HCT116 (cell line): ENCODE measurements at regions not wholly inside any gene's neighbourhood (a gene's known extent, or its start where the extent isn't known, plus 50 kb on each side); places are given as distances from the start of the nearest gene placed in this dataset.
A peak's percentile ranks its signal among the peaks of the same experiment; 100 is the strongest.

ENCODE experiments used
- ATAC-seq: fragments of 200-7000 bp; cut with Tn5 transposase; 2 replicates; pipeline ENCODE4 v1.9.1; 2020; ENCODE audit warnings: mild to moderate bottlenecking, moderate library complexity
- BruUV-seq: library from RNA; stranded (reverse); fragments of 400-500 nt; replicated peaks from 2 replicates; lab custom pipeline; 2021; lab: Mats Ljungman, UMichigan
- CTCF ChIA-PET: fragments of 300-600 bp; sonication (Branson Sonifier 250); formaldehyde crosslinking; loops from one replicate; lab custom pipeline; 2021; ENCODE audit warnings: antibody characterized with exemption; lab: Charles Lee
- POLR2A ChIA-PET: fragments of 300-600, 350-600 bp; sonication (Branson Sonifier 250); formaldehyde crosslinking; loops from one replicate; lab custom pipeline; 2021; ENCODE audit warnings: antibody characterized with exemption; lab: Charles Lee
- RAD21 ChIA-PET, 2 experiments: fragments of 300-600 bp; sonication (Branson Sonifier 250); formaldehyde crosslinking; loops; one replicate each; lab custom pipeline; 2023; ENCODE audit warnings: low total read pairs in 2 of 2; ENCODE audit not compliant: uncharacterized antibody in 2 of 2, unreplicated experiment in 2 of 2, low non-redundant PET in 1 of 2; lab: Charles Lee
- DNase-seq: peaks from one replicate; pipeline ENCODE4 v3.0.0-alpha.2; 2010; ENCODE audit warnings: low read depth, low spot score
- H2AFZ ChIP-seq: fragments of 200-600 bp; shearing (Covaris generic), sonication (generic); 2 replicates; pipeline ENCODE4 v1.6.1; 2017; ENCODE audit warnings: low read depth, mixed run types, mixed read lengths, antibody characterized with exemption, low read length; ENCODE audit not compliant: poor library complexity, severe bottlenecking
- H3K27ac ChIP-seq: 2 replicates; pipeline ENCODE4 v1.5.1; 2012; ENCODE audit warnings: low read depth, low read length
- H3K27me3 ChIP-seq: fragments of 200-600 bp; sonication (generic); 2 replicates; pipeline ENCODE4 v1.6.1; 2016; ENCODE audit warnings: mixed run types, low read length, mixed read lengths; ENCODE audit not compliant: insufficient read depth
- H3K36me3 ChIP-seq, 2 experiments: fragments of 200-500 bp in 1 of 2; fragments of 200-600 bp in 1 of 2; sonication (Bioruptor generic) in 1 of 2; sonication (generic) in 1 of 2; 2 replicates each; pipeline versions ENCODE4 v1.5.1 to v1.6.1; 2014 to 2016; ENCODE audit warnings: low read length in 2 of 2, inconsistent platforms in 1 of 2, mixed read lengths in 1 of 2, mixed run types in 1 of 2; ENCODE audit not compliant: insufficient read depth in 2 of 2, control insufficient read depth in 1 of 2
- H3K4me1 ChIP-seq, 2 experiments: fragments of 200-600 bp in 1 of 2; sonication (generic) in 1 of 2; 2 replicates each; pipeline versions ENCODE4 v1.5.1 to v1.6.1; 2012 to 2017; ENCODE audit warnings: low read length in 2 of 2, inconsistent platforms in 1 of 2, mild to moderate bottlenecking in 1 of 2, mixed read lengths in 1 of 2, mixed run types in 1 of 2, moderate library complexity in 1 of 2; ENCODE audit not compliant: insufficient read depth in 2 of 2, control insufficient read depth in 1 of 2
- H3K4me2 ChIP-seq: fragments of 200-600 bp; sonication (generic); 2 replicates; pipeline ENCODE4 v1.6.1; 2017; ENCODE audit warnings: mixed run types, low read length, mixed read lengths
- H3K4me3 ChIP-seq, 2 experiments: fragments of 200-600 bp in 1 of 2; sonication (generic) in 1 of 2; replicated peaks in 1 of 2; 2 replicates each; pipeline ENCODE4 v1.5.1; 2011 to 2016; ENCODE audit warnings: low read length in 2 of 2, control low read depth in 1 of 2, low read depth in 1 of 2, mild to moderate bottlenecking in 1 of 2, mixed read lengths in 1 of 2, mixed run types in 1 of 2
- H3K79me2 ChIP-seq: fragments of 200-600 bp; sonication (generic); 2 replicates; pipeline ENCODE4 v1.6.1; 2017; ENCODE audit warnings: mild to moderate bottlenecking, mixed run types, low read length, moderate library complexity, mixed read lengths; ENCODE audit not compliant: insufficient read depth
- H3K9ac ChIP-seq: fragments of 200-600 bp; sonication (generic); 2 replicates; pipeline ENCODE4 v1.6.1; 2016; ENCODE audit warnings: low read length, mixed read lengths
- H3K9me2 ChIP-seq: fragments of 200-600 bp; sonication (generic), shearing (Covaris generic); 2 replicates; pipeline ENCODE4 v1.6.1; 2017; ENCODE audit warnings: mixed run types, mild to moderate bottlenecking, moderate library complexity; ENCODE audit not compliant: insufficient read depth
- H3K9me3 ChIP-seq, 2 experiments: fragments of 200-500 bp in 1 of 2; fragments of 200-600 bp in 1 of 2; sonication (Bioruptor generic) in 1 of 2; sonication (generic) in 1 of 2; 2 replicates each; pipeline ENCODE4 v1.6.1; 2014 to 2017; ENCODE audit warnings: low read length in 2 of 2, mixed read lengths in 2 of 2, inconsistent platforms in 1 of 2, low read depth in 1 of 2, mild to moderate bottlenecking in 1 of 2, mixed run types in 1 of 2, moderate library complexity in 1 of 2; ENCODE audit not compliant: control insufficient read depth in 1 of 2, insufficient read depth in 1 of 2
- H4K20me1 ChIP-seq: fragments of 200-600 bp; sonication (generic), shearing (Covaris generic); 2 replicates; pipeline ENCODE4 v1.6.1; 2017; ENCODE audit warnings: mixed run types, mild to moderate bottlenecking, moderate library complexity; ENCODE audit not compliant: insufficient read depth
- EGR1 ChIP-seq: IDR thresholded peaks from 2 replicates; pipeline ENCODE4 v1.6.1; 2012; ENCODE audit warnings: low read depth
- EZH2 ChIP-seq: fragments of 200-600 bp; sonication (generic); IDR thresholded peaks from 2 replicates; pipeline ENCODE4 v1.6.1; 2017; ENCODE audit warnings: antibody characterized with exemption, mixed run types
- FOSL1 ChIP-seq: IDR thresholded peaks from 2 replicates; pipeline ENCODE4 v1.6.1; 2012; ENCODE audit warnings: low read depth
- JUND ChIP-seq: IDR thresholded peaks from 2 replicates; pipeline ENCODE4 v1.6.1; 2012
- POLR2AphosphoS5 ChIP-seq: IDR thresholded peaks from 2 replicates; pipeline ENCODE4 v1.6.1; 2011; ENCODE audit warnings: mild to moderate bottlenecking, low read depth, low read length, moderate library complexity
- RAD21 ChIP-seq: IDR thresholded peaks from 2 replicates; pipeline ENCODE4 v1.6.1; 2012; ENCODE audit warnings: low read depth, mild to moderate bottlenecking
- YY1 ChIP-seq: IDR thresholded peaks from 2 replicates; pipeline ENCODE4 v1.6.1; 2011; ENCODE audit warnings: low read length, low read depth, moderate library complexity, mild to moderate bottlenecking; ENCODE audit not compliant: insufficient replicate concordance; ENCODE audit errors: extremely low read depth
- intact Hi-C: fragments of 100-400 bp; cut with micrococcal nuclease; formaldehyde crosslinking; loops from 2 replicates; pipeline ENCODE4 v1.10.0; 2022
- TF ChIP-seq, protein P1 (sequence below): IDR thresholded peaks from 2 replicates; pipeline ENCODE4 v1.6.1; 2011; ENCODE audit warnings: mild to moderate bottlenecking, low read length, moderate library complexity; ENCODE audit not compliant: insufficient replicate concordance; ENCODE audit errors: extremely low read depth
- TF ChIP-seq, protein P2 (sequence below): IDR thresholded peaks from 2 replicates; pipeline ENCODE4 v1.6.1; 2012
- TF ChIP-seq, protein P3 (sequence below): IDR thresholded peaks from 2 replicates; pipeline ENCODE4 v1.6.1; 2012

DNA sequence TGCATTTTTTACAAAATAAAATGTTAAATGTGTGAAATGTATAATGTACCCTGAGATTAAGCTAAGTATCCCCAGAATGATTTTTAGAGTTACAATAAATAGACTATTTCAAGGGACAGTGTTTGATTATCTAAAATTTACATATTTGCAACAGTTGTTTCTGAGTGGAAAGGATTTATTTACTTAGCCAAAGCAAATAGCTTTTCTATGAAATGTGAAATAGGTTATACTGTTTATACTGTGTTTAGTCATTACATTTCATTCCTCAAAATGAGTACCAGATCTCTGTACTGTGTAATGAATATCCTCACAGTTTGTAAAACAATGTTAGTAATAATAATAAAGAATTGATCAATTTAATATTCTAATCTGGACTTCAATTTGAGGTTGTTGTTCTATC is 1019.0 kb downstream of the NR2F1-AS1 start:
- Histone ChIP-seq H4K20me1 (no peaks in the 10 kb centered on the region), H2AFZ (peak overlapping the region; percentile 77), H3K4me1 (peaks cover 37 to 59% of the 10 kb centered on the region in 2 experiments), H3K27me3 (no peaks in the 10 kb centered on the region), H3K27ac (peak overlapping the region; percentile 94), H3K9me3 (no peaks in the 10 kb centered on the region), H3K36me3 (no peaks in the 10 kb centered on the region), H3K9ac (no peak overlapping the region; the same call in 1 of the 2 replicates), H3K4me2 (peak overlapping the region; percentile 57), H3K4me3 (no peak overlapping the region), H3K9me2 (no peaks in the 10 kb centered on the region), H3K79me2 (no peaks in the 10 kb centered on the region)
- intact Hi-C loops = no loop called here
- TF ChIP-seq, protein P1, sequence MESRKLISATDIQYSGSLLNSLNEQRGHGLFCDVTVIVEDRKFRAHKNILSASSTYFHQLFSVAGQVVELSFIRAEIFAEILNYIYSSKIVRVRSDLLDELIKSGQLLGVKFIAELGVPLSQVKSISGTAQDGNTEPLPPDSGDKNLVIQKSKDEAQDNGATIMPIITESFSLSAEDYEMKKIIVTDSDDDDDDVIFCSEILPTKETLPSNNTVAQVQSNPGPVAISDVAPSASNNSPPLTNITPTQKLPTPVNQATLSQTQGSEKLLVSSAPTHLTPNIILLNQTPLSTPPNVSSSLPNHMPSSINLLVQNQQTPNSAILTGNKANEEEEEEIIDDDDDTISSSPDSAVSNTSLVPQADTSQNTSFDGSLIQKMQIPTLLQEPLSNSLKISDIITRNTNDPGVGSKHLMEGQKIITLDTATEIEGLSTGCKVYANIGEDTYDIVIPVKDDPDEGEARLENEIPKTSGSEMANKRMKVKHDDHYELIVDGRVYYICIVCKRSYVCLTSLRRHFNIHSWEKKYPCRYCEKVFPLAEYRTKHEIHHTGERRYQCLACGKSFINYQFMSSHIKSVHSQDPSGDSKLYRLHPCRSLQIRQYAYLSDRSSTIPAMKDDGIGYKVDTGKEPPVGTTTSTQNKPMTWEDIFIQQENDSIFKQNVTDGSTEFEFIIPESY = no peak
- TF ChIP-seq JUND (no peak), EGR1 (no peak), FOSL1 (no peak), EZH2 (no peak), POLR2AphosphoS5 (no peak), YY1 (no peak), RAD21 (no peak)
- TF ChIP-seq, protein P2, sequence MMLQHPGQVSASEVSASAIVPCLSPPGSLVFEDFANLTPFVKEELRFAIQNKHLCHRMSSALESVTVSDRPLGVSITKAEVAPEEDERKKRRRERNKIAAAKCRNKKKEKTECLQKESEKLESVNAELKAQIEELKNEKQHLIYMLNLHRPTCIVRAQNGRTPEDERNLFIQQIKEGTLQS = no peak
- TF ChIP-seq, protein P3, sequence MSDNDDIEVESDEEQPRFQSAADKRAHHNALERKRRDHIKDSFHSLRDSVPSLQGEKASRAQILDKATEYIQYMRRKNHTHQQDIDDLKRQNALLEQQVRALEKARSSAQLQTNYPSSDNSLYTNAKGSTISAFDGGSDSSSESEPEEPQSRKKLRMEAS = no peak
- ATAC-seq = no peak
- DNase-seq = no peak
- ChIA-PET CTCF (interaction anchor here (1.0 kb wide), 1 partner anchor 44 kb away, joined by 3 read pairs; no protein-coding TSS in a partner anchor), POLR2A (interaction anchor here (3.2 kb wide), 1 partner anchor 9 kb away, joined by 16 read pairs; no protein-coding TSS in a partner anchor), RAD21 (no interaction called here)
- BruUV-seq = no TSS peak
